ENCODE measurements at regions not wholly inside any gene's neighbourhood (a gene's known extent, or its start where the extent isn't known, plus 50 kb on each side); places are given as distances from the start of the nearest gene placed in this dataset.
"Not testable (repeated sequence)": the region's sequence is repeated elsewhere in the genome, so short reads cannot be mapped to it uniquely, and the experiment has no call there.

DNA sequence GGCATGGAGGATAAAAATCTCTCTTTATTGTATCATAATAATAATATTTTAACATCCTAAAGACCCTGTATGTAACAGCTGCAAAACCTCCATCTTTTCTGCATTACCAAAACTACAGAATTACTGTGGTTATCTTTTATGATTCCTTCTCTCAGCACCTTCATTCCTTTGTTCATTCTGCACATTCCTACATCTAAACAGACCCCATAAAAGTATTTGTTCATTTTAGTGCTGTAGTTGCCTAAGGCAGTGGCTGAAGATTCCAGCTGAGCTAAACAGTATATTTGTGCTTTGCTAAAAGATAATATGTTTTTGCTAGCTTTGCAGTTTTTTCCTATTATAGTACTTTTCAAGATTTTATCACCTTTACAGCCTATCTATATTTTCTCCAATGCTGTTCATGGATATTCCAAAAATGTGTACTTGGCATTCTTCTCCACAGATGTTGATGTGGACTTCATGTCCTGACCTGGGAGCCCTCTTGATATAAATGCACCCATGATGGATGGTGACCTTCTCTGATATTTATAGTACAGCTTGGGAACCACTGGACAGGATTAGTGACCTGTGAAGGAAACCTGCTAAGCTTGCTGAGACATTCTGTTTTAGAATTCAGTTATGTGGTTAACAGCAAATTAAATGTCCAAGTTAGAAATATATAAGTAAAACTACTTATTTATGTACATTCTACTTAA lies 2832.9 kb upstream of the PCDH20 start:
- no peak for DNase-seq

DNA sequence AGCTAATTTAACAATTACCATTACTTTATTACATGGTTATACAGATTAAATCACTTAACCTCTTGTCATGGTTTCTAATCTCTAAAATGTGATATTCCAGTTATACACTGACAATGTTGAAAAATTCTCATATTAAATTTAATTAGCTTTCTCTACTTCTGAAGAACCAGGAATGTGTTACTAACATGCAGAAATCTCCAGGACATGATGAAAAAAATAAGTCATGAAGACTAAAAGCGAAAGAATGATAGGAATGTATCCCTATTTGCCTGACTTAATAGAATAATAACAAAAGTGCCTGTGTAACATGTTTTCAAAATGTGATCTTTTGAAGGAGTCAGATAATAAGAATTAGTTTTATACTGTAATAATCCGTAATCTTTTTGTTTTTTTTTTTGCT lies 2823.7 kb upstream of the PCDH20 start:
- no peak for DNase-seq

DNA sequence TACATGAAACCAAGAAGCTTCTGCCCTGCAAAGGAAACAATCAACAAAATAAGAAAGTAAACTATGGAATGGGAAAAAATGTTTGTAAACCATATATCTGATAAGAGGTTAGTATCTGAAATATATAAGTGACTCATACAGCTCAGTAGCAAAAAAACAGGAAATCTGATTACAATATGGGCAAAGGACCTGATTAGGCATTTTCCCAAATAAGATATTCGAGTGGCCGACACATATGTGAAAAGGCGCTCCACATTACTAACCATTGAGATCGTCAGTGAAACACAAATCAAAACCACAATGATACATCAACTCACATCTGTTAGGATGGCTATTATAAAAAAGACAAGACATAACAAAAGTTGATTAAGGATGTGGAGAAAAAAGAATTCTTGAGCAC lies 2818.6 kb upstream of the PCDH20 start:
- no peak for DNase-seq

DNA sequence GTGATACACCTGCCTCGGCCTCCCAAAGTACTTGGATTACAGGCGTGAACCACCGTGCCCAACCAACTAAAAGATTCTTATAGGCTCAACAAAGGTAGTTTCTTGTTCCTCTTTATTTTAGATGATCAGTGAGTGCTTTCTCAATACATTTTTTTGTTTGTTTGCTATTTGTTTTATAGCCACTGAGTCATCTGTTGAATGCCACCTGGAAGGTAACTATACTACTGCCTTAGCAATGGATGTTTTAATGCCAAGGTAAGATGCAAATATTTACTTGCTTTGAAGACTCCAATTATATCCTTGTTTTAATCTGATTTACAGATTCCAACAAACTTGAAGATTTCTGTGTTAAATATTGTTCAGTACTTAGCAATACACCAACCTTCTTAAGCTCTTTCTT lies 2807.4 kb upstream of the PCDH20 start:
- no peak for DNase-seq

DNA sequence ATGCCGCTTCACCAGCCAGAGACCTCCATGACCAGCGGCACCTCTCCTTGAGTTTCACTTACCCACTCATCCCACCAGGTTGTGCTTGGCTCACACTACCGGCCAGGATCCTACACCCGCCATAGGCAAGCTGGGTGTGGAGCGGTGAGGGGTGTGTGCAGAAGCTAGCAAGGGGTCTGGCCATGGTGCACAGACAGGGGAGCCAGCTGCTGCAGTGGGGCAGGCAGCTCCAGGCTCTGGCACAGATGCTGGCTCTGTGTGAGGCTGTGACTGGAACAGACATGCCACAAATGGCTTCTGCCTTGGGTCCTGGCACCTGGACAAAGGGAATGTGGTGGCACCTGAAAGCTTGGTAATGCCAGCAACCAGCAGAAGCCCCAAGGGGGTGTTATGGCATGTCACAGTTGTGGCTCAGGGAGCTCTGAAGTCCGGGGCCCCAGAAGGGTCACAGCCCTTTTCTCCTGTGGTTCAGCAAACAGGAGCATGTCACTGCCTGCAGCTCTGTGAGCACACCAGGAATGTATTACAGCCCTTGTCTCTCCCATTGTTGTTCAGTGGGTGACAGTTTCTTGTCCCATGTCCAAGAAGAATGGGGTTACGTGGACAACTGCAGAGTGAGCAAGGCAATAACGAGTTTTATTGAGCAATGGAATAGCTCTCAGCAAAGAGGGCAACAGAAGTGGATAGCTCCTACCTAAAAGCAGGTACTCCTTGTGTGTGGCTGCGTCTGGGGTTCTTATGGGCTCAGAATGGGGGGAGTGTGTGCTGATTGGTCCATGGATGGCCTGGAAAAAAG lies 2791.0 kb upstream of the PCDH20 start:
- DNase-seq, result no peak

DNA sequence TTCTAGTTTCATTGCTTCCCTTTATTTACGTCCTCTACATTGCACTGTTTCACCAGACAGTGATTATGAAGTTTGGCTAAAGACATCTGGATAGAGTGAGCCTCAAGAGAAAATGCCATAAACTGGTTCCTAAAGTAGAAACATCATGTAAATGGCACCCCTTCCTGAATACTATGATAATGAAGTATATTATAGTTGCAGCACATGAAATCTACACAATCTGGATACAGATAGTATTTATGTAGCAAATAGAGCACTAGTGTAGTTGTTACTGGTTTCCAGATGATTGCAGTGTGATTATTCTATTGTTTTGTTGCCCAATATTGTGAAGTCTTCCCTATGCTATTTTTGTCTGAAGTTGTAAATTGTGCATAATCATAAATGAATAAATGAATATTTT lies 2786.9 kb upstream of the PCDH20 start:
- DNase-seq, result no peak

DNA sequence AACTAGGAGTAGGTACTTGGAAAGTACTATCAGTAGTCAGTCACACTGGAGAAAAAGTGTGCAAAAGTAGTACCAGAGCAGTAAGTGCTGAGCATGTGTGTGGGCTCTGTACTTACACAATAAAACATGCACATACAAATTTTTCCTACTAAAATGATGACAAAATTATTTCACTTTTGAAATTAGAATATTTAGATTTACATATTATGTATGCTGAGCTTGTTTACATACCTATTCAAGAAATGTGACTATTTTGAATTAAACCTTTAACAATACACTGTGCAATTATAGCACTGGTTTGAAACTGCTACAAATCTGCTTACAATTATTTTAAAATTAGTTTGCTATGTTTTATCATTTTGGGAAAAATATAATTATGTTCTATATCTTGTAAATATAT lies 2781.6 kb upstream of the PCDH20 start:
- DNase-seq, result no peak

DNA sequence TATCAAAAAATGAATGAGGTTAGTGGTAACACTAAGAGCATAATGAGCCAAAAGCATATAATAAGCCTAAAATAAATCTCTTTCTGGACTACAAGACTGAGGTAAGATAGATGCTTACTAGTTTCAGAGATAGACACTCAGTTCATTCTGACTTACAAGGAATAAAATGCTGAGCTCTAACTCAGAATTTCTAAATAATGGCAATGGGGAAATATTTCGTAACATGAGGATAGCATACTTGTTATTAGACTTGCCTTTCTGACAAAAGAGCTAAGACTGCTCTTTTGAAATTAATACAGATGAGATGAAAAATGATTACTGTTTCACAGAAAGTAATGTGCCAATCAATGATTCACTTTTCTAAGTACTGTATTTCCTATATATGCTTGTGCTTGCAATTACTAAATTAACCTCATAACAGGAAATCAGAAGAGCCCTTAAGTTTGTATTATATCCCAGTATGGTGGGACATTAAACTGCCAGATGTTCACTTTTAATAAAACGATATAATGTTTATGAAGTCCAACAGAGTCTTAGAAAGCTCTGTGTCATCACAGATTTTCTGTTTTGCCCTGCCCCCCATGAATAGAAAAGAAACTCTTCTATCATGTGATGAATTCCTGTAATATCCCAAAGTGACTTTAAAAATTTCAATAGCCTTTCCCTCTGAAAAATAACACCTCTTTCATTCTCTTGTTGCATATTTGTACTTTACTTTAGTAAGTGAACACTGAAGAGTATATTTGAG lies 2771.0 kb upstream of the PCDH20 start:
- DNase-seq, result no peak

DNA sequence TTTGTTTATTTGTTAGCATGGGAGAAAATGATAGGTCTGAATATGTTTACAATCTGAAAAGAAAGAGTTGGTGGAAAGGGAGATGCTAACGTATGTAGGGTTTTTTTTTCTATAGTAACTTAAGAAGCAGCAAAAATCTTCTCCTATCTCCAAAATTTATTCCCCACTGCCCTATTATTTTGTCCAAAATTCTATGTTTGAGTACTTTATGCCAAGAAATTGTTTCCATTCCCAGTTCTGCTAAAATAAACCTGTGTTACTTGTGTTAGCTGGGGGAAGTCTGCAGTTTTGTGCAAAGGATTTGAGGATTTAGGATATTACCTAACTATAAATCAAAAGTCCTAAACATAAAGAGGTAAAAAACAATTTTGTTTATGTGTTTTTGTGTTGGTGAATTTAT lies 2770.4 kb upstream of the PCDH20 start:
- no peak for DNase-seq

DNA sequence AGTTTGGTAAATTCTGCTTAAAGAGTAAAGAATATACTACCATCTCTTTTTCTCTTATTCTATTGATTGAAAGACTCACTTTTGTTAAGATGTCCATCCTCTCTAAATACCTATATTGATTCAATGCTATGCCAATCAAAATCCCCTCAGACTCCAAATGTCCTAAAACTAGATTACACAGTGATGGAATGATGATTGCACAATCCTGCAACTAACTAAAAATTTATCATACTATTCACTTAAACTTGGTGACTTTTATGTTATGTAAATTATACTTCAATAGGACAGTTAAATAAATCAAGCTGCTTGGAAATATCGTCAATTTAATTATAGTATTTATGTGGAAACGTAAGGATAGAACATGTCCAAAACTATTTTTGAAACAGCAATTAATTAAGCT lies 2765.1 kb upstream of the PCDH20 start:
- no peak for DNase-seq

DNA sequence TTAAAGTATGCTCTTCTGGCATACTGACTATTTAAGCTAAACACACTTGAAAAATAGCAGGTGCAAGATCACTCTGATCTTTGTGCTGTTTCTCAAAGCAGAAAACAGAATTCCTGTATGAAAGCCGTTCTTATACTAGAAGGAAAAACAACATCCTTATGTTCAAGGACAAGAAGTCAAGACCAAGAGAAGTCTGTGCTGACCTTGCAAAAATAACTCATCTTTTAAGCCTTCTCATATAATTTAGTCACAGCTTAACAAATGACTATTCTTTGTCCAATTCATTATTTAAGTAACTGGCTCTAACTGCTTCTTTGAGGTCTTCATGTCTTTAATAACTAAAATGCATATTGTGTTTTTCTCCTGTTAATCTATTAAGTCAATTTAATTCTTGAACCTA lies 2750.2 kb upstream of the PCDH20 start:
- DNase-seq, result no peak

DNA sequence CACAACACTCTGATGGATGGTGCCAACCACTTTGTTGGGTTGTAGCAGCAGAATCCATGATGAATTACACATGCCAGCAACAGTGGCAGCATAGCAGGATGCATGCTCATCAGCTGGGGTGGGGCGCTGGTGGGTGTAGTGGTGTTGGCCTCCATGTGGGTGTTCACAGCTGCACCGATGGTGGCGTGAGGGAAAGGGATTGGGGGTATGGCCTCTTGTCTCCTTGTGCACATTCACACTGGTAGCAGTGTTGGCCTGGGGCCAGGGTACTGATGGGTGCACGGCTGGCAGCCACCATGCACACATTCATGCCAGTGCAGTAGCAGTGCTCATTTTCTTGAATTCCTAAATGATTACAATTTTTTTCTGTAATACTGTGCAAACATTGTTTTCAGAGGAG lies 2748.8 kb upstream of the PCDH20 start:
- DNase-seq, result no peak

DNA sequence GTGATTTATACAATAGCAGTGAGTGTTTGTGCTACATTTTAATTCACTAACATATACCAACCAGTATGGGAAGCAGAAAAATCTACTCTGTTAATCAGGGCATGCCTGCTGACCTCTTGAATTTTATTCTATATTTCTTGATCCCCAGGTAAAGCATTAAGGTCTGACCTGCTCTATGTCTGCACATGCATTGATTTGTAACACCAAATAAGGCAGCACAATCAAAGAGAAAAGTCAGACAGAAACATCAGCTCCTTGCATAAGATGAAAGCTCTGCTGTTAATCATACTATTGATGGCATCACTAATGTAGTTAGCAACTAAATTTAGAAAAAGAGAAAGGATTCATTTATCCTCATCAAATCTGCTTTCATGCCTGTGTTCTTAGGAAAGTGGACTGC lies 2744.8 kb upstream of the PCDH20 start:
- DNase-seq, result no peak

DNA sequence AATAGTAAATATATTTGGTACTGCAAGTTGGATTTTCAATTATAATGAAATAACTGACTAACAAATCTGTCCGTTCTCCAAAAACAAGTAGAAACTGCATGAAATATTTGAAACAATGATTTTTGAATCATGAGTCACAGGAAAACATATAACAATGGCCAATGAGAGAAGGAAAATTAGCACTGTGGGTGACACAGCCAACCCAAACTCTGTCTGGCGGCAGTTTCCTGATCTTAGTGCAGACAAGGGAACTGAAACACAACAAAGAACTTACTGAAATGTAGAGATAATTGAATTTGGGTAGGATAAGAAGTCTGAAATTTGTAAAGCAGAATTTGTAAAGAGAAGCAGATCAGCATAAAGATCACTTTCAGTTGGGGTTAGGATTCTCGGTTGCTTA lies 2743.3 kb upstream of the PCDH20 start:
- DNase-seq, result no peak

DNA sequence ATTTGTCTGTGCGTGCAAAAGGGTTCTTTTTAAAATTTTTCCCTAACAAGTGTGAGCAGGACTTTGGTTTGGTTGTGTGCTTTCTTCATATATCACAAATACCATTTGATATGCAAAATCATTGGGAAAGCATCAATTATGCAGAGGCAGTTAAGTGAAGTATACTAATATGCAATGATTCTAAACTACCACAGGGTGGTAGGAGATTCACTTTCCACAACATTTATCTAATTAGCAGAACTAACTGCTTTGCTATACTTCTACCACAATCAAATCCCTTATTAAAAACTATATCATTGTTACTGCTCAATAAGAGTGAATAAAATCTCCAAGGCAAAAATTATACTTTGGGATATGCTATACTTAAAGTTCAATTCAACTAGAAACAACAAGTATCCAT lies 2738.9 kb upstream of the PCDH20 start:
- peak; percentile 3 for DNase-seq

DNA sequence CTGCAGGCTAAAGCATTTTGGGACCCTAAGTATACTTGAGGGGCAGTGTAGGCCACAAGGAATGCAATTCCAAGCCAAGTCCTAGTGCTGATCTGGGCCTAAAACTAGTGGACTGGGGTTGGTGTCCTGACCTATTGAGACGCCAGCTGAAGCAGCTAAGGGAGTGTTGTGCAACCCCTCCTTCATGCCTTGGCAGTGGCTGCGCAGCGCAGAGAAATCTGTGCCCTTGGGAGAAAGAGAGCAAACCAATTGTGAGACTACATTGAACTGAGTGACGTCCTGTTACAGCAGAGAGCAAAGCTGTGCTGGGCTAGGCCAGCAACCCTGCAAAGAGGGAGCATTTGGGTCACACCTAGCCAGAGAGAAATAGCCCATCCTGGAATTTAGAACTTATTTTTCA lies 2715.0 kb upstream of the PCDH20 start:
- DNase-seq, result no peak

DNA sequence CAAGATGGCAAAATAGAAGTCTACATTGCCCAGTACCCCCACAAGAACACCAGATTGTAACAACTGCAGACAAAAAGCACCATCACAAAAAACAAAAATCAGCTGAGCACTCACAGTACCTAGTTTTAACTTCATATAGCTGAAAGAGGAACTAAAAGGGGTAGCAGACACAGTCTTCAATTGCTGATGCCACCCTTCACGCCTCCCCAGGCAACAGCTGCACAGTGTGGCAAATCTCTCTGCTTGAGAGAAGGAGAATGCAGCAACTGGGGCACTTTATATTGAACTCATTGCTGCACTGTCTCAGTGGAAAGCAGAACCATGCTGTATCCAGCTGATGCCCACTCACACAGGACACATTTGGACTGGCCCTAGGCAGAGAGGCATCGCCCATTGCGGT lies 2714.5 kb upstream of the PCDH20 start:
- no peak for DNase-seq

DNA sequence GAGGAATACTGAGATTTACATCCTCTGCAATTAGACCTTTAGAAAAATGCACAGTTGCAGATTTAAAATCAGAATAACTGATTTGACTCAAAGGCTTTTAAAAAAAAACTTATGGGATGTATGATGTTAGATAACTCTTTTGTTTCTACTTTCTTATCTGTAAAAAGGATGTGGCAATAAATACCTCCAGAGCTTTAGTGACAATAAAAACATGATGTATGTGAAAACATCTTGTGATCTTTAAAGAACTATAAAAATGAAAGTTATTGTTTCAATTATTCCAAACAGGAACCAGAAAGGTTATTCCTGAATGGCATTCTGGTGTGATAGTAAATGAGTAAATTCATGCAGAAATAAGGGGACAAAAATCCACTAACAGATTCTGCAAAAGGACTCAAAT lies 2712.2 kb upstream of the PCDH20 start:
- DNase-seq, result no peak

DNA sequence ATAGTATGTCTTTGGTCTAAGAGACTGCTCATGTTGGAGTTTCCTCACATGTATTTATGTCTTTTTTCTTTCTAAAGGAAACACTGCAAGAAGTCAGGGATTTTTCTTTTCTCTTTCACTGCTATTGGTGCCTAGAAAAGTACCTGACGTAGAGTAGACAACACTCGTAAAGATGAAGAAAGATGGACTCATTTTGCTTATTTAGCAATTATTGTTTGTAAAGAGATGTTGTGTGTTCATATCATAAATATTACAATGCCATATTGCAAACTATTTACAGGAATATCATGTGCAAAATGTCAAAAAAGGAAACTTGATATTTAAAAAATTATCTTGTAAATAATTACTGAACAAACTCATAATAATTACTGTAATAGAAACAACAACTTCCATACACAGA lies 2711.5 kb upstream of the PCDH20 start:
- no peak for DNase-seq

DNA sequence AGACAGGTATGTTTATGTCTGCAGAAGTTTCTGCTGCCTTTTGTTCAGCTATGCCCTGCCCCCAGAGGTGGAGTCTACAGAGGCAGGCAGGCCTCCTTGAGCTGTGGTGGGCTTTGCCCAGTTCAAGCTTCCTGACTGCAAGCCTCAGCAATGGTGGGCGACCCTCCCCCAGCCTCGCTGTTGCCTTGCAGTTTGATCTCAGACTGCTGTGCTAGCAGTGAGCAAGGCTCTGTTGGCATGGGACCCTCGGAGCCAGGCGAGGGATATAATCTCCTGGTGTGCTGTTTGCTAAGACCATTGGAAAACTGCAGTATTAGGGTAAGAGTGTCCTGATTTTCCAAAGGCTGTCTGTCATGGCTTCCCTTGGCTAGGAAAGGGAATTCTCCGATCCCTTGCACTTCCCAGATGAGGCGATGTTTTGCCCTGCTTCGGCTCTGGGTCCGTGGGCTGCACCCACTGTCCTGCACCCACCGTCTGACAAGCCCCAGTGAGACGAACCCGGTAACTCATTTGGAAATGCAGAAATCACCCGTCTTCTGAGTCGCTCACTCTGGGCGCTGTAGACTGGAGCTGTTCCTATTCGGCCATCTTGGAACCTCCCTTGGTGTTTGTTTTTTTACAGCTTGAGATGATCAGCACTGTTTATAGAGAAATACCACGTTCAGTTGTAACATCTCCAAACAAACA lies 2705.5 kb upstream of the PCDH20 start:
- not testable (repeated sequence) for DNase-seq

DNA sequence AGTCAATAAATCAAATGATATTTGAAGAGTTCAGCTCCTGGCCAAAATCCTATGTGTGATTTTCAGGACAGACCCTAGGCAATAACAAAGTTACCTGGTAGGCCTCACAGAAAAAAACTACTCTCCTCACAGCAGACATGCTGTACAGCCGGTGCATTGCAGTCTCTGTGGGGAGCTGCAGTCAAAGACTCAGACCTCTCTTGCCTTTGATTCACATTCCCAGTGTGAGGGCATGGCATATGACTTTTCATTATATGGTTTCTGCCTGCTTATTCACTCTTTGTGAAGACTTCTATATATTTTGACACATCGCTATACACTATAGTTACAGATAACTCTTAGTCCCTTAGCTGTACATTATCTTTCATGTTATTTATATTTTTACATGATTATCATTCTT lies 2684.3 kb upstream of the PCDH20 start:
- no peak for DNase-seq

DNA sequence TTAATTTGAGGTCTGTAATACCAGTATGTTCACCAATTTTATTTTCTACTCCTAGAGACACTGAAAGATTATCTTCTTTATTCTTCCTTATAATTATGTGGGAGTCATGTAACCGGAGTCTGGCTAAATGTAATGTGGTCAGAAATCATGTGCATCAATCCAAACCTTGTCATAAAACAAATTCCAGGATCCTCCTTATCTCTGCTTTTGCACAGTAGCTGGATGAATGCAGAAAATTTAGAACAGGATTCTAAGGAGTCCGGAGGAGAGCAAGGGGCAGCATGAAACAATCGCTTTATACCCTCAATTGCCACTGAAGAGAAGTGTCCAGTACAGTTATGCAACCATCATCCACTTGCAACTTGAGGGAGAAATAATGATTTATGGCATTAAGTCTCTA lies 2674.7 kb upstream of the PCDH20 start:
- DNase-seq, result no peak

DNA sequence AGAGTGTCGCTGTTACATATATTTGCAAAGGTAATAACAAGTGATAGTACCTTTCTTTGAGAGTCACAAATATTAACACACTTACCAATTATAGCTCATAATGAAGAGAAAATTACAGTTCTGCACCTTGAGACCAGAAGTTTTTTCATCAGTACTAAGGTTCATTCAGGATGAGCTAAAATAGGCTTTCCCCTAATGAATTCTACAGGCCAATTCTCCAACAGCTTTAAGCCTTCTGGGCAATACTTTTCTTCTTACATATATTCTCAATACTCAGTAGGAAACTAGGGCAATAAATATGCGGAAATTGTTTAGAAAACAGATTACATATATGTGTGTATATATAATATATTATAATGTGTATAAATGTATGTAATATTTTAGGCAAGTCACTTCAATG lies 2672.8 kb upstream of the PCDH20 start:
- no peak for DNase-seq

DNA sequence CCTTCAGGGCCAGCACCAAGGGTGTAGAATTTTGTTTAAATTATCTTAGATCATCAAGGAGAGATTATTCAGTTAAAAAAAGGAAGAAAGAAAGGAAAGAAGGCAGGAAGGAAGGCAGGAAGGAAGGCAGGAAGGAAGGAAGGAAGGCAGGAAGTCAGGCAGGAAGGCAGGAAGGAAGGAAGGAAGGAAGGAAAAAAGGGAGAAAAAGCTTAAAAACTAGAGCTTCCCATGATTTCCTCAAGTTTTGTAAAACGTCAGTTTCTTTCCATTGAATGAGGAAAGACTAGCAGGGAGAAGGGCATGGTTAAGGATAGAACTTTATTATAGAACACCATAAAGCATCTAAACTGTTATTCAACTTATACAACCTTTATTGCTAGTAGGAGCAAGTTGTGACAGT lies 2672.0 kb upstream of the PCDH20 start:
- DNase-seq, result no peak
